Astrocyte of the cerebellum (primary cell): ENCODE measurements at regions not wholly inside any gene's neighbourhood (a gene's known extent, or its start where the extent isn't known, plus 50 kb on each side); places are given as distances from the start of the nearest gene placed in this dataset.
A peak's percentile ranks its signal among the peaks of the same experiment; 100 is the strongest.
"Not testable (repeated sequence)": the region's sequence is repeated elsewhere in the genome, so short reads cannot be mapped to it uniquely, and the experiment has no call there.

Source experiments
- DNase-seq: peaks from one replicate; pipeline ENCODE4 v3.0.0-alpha.2; 2011; ENCODE audit warnings: low read depth
- H3K4me3 ChIP-seq: 2 replicates; pipeline ENCODE4 v1.5.1; 2011; ENCODE audit warnings: mild to moderate bottlenecking, low read depth, low read length, moderate library complexity
- in situ Hi-C: cut with HindIII; loops from 2 replicates; pipeline ENCODE4 v1.10.0; 2017; ENCODE audit warnings: low sequenced_read_pairs
- TF ChIP-seq, protein P1 (sequence below): IDR thresholded peaks from 2 replicates; pipeline ENCODE4 v1.5.1; 2012; ENCODE audit warnings: low read length, low read depth, moderate library complexity, mild to moderate bottlenecking; ENCODE audit errors: missing control alignments

DNA sequence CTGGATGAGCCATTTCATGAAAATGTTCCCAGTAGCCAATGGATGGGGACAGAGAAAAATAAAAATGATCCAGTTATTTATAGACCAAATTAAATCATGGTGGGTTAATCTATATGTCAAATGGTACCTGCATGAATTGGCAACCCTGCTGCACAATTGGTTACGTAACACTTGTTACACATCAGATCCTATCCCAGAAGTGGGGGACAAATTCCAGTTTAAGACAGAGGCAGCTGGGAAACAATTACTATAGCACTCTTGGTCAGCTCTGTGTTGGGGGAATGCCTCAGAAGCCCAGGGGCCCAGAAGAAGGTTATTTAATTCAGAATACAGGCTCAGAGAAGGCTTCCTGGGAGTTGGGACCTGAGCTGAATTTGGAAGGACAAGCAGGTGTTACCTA, 81.1 kb upstream of the FLT1 start:
- in situ Hi-C loops = no loop called here
- DNase-seq = no peak
- TF ChIP-seq, protein P1, sequence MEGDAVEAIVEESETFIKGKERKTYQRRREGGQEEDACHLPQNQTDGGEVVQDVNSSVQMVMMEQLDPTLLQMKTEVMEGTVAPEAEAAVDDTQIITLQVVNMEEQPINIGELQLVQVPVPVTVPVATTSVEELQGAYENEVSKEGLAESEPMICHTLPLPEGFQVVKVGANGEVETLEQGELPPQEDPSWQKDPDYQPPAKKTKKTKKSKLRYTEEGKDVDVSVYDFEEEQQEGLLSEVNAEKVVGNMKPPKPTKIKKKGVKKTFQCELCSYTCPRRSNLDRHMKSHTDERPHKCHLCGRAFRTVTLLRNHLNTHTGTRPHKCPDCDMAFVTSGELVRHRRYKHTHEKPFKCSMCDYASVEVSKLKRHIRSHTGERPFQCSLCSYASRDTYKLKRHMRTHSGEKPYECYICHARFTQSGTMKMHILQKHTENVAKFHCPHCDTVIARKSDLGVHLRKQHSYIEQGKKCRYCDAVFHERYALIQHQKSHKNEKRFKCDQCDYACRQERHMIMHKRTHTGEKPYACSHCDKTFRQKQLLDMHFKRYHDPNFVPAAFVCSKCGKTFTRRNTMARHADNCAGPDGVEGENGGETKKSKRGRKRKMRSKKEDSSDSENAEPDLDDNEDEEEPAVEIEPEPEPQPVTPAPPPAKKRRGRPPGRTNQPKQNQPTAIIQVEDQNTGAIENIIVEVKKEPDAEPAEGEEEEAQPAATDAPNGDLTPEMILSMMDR = no peak
- no peak overlapping the region for H3K4me3 ChIP-seq

DNA sequence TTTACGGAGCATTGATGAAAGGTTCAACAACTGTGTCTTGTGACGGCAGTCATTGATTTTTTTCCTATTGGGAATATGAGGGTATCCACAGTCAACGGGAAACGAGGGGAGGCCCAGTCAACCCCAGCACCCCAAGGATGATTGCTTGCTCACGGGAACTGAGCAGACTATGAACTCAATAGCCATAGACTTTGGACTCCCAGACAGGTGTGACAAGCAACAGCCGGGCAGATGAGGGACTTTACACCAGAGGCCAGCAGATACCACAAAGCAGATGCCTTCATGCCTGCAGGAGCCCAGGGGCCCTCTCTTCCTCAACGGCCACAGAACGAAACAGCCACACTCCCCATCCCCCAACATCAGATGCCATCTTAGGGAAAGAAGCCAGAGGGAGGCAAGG, 80.3 kb upstream of the FLT1 start:
- in situ Hi-C loops = no loop called here
- no peak overlapping the region for H3K4me3 ChIP-seq
- TF ChIP-seq, protein P1 = no peak
- no peak for DNase-seq

DNA sequence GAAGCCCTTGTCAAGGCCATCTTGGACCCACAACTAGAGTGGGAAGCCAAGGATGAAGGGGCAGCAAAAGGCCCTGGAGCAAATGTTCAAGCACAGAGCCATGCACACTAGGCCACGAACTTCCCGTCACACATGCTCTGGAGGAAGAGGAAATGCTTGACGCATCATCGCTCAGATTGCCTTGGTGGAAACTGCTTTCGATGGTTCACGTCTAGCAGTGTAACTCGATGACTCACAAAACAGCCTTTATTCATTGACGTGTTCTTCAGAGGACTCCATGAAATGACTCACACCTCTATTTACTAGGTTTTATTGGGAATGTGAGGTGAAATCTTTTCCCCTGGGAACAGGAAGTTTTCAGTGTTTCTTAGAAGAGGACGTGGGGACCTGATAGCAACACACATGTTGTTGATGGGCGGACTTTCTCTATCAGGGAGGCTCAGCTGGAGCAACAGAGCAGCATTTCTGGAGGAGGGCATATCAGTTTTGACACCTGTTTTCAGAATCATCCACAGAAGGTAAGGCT, 79.8 kb upstream of the FLT1 start:
- H3K4me3 ChIP-seq = no peak overlapping the region
- TF ChIP-seq, protein P1 = no peak
- in situ Hi-C loops = no loop called here
- peak; percentile 77 for DNase-seq

DNA sequence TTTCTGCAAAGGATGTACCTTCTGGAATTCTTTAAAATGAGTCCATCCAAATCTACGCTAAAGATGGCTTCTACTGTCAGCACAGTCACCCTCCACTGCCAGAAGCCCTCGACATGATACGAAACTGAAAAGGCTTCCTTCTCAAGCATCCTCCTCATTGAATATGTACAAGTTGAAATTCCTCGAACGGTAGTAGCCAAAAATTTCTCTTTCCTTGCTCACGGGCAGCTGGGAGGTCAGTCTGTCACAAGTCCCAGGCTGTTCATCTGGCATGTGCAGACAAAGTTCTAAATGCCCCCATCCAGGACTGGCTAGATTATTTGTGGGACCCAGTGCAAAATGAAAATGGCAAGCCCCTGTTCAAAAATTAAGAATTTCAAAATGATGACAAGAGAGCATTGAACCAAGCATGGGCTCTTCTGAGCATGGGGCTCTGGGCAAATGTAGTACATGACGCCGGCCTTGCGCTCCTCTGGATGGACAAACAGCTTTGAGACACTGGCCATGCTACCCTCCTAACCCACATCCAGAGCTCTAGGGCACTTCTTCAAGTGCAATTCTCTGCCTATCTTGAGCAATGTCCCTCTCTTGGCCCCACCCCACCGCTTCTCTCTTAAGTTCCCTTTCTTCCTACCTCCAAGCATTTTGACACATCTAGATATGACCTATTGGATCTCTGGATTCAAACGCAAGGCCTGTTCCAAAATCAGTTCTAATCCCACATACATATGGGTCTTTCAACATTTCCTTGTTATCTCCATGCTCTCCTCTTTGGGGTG, 78.9 kb upstream of the FLT1 start:
- in situ Hi-C loops = no loop called here

DNA sequence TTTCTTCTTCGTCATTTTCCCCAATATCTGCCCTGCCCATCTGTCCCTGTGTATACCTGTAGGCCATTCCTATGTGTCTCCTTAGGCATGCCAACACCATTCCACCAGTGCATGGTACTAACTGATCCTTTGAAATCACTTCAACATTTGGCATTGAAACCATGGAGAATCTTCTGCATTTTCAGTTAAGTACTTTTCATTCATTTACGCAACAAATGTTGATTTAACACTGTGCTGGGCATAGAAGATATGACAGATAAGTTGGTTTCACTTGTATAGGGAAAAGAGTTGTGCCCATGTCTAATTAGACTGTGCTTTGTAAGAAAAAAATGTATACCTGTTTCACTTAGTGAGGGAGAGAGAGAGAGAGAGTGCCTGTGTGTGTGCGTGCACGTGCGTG, 77.9 kb upstream of the FLT1 start:
- H3K4me3 ChIP-seq = no peak overlapping the region
- TF ChIP-seq, protein P1 = no peak
- in situ Hi-C loops = no loop called here
- DNase-seq = no peak

More for the DNA sequence above, 78.9 kb upstream of the FLT1 start:
- TF ChIP-seq, protein P1 = no peak
- DNase-seq = no peak
- no peak overlapping the region for H3K4me3 ChIP-seq

DNA sequence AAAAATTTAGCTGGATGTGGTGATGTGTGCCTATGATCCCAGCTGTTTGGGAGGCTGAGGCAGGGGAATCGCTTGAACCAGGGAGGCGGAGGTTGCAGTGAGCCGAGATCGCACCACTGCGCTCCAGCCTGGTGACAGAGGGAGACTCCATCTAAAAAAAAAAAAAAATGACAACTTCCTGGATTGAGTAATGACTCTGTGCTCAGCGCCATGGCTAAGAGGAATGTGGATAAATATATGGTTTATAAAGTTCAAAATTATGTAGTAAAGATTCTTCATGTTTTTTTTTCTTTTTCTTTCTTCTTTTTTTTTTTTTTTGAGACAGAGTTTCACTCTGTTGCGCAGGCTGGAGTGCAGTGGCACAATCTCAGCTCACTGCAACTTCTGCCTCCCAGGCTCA, 75.4 kb upstream of the FLT1 start:
- not testable (repeated sequence) for DNase-seq, H3K4me3 ChIP-seq

DNA sequence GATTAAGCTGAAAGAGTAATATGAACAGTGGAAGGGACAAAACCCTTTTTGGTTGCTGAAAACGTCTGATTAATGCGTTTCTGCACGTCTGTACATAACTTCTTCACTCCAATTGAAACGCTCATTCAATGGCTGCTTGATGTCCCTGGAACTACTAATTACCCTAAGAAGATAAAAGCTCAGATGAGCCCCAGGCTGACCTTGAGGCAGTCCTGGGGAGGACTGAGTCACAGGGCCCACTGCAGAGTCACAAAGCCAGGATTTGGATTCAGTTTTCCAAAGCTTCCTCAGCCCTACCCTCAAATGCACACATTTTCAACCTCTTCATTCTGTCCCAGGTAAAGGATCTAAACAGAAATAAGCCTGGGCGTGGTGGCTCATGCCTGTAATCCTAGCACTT, 75.0 kb upstream of the FLT1 start:
- H3K4me3 ChIP-seq = no peak overlapping the region
- TF ChIP-seq, protein P1 = no peak
- in situ Hi-C loops = no loop called here
- DNase-seq = no peak

More for the DNA sequence above, 75.4 kb upstream of the FLT1 start:
- in situ Hi-C loops = not testable (repeated sequence)
